Breast epithelium (tissue), 4 donors: ENCODE measurements at regions not wholly inside any gene's neighbourhood (a gene's known extent, or its start where the extent isn't known, plus 50 kb on each side); places are given as distances from the start of the nearest gene placed in this dataset.

Source experiments
- DNase-seq, 2 donors: peaks; one replicate each; pipeline ENCODE4 v3.0.0-alpha.2; 2019; ENCODE audit warnings: low spot score in 2 of 2
- H3K27ac ChIP-seq, 2 donors: fragments of 200-600 bp; sonication (generic) in 1 of 2; one replicate each; pipeline ENCODE4 v1.5.1; 2016 to 2019; ENCODE audit warnings: mild to moderate bottlenecking in 1 of 2
- H3K27me3 ChIP-seq, 2 donors: fragments of 200-600 bp; sonication (generic) in 1 of 2; one replicate each; pipeline versions ENCODE4 v1.5.1 to v1.6.0; 2017 to 2019; ENCODE audit warnings: control low read depth in 1 of 2, mild to moderate bottlenecking in 1 of 2
- H3K36me3 ChIP-seq: fragments of 200-600 bp; one replicate; pipeline ENCODE4 v1.5.1; 2019
- H3K4me1 ChIP-seq, 2 donors: fragments of 200-600 bp; sonication (generic); one replicate each; pipeline ENCODE4 v1.5.1; 2016 to 2019; ENCODE audit warnings: control low read depth in 1 of 2
- H3K4me3 ChIP-seq, 3 donors: fragments of 200-600 bp; sonication (generic); 1 replicate in 2 of 3; 2 replicates in 1 of 3; pipeline ENCODE4 v1.5.1; 2016 to 2019; ENCODE audit warnings: mild to moderate bottlenecking in 3 of 3, moderate library complexity in 2 of 3
- H3K9me3 ChIP-seq, 2 donors: fragments of 200-600 bp; sonication (generic) in 1 of 2; one replicate each; pipeline ENCODE4 v1.5.1; 2016 to 2019; ENCODE audit warnings: control low read depth in 1 of 2
- CTCF ChIP-seq, 3 donors: fragments of 450-650 bp; IDR thresholded peaks; one replicate each; pipeline ENCODE4 v1.5.1; 2016 to 2017; ENCODE audit warnings: antibody characterized with exemption in 3 of 3, mild to moderate bottlenecking in 3 of 3, moderate library complexity in 3 of 3
- POLR2A ChIP-seq: fragments of 450-650 bp; IDR thresholded peaks from one replicate; pipeline ENCODE4 v1.6.1; 2016; ENCODE audit warnings: antibody characterized with exemption, mild to moderate bottlenecking, moderate library complexity
- POLR2AphosphoS5 ChIP-seq, 3 donors: sonication (generic); formaldehyde crosslinking; IDR thresholded peaks; one replicate each; pipeline ENCODE4 v1.6.1; 2017; ENCODE audit warnings: antibody characterized with exemption in 3 of 3
- intact Hi-C: fragments of 100-400 bp; cut with DNase I; formaldehyde crosslinking; loops from one replicate; pipeline ENCODE4 v1.15.1; 2023; ENCODE audit warnings: low total_unique reads

DNA sequence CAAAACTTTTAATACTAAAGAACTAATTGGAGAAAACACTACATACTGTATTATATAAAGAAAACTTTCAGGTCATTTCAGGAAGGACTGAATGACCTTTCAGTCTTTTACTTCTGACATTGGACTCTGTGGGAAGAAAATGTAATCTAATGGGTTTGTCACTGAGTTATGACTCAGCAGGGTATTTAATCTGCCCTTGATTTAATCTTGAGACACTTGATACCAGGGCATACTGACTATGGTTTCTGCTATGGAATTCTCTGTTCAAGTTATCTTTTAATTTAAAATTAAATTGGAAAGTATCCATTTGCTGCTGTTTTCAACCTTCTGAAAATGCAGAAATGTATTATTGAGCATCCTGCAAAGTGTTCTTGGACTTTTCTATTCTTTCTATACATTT, 354.2 kb upstream of the GALNT5 start:
- Histone ChIP-seq H3K36me3 (no peaks in the 10 kb centered on the region), H3K27ac (no peak overlapping the region), H3K4me3 (no peak overlapping the region), H3K4me1 (no peaks in the 10 kb centered on the region), H3K27me3 (no peaks in the 10 kb centered on the region), H3K9me3 (no peaks in the 10 kb centered on the region)
- intact Hi-C loops: no loop called here
- no peak for TF ChIP-seq POLR2AphosphoS5 (IDR thresholded peaks at IDR 0.05)
- no peak for TF ChIP-seq POLR2A
- no peak for TF ChIP-seq CTCF (IDR thresholded peaks at IDR 0.05)
- DNase-seq: no peak

- TF ChIP-seq CTCF (IDR thresholded peaks at IDR 0.05): no peak
- no peak for TF ChIP-seq POLR2AphosphoS5 (IDR thresholded peaks at IDR 0.05)
- no peak for TF ChIP-seq POLR2A
- no peak for DNase-seq
- Histone ChIP-seq H3K36me3 (no peaks in the 10 kb centered on the region), H3K27ac (no peak overlapping the region), H3K4me3 (no peak overlapping the region), H3K9me3 (no peaks in the 10 kb centered on the region), H3K4me1 (no peaks in the 10 kb centered on the region), H3K27me3 (no peaks in the 10 kb centered on the region)
- intact Hi-C loops: no loop called here
Observed at GRCh38 chr2:156907806-156908205, 349.7 kb upstream of the GALNT5 start.

- Histone ChIP-seq H3K4me1 (no peaks in the 10 kb centered on the region), H3K27me3 (no peaks in the 10 kb centered on the region), H3K36me3 (no peaks in the 10 kb centered on the region), H3K4me3 (no peak overlapping the region), H3K27ac (no peak overlapping the region), H3K9me3 (no peaks in the 10 kb centered on the region)
- no peak for DNase-seq
- intact Hi-C loops: no loop called here
- TF ChIP-seq POLR2A (no peak), POLR2AphosphoS5 (IDR thresholded peaks at IDR 0.05) (no peak), CTCF (IDR thresholded peaks at IDR 0.05) (no peak)
Observed at GRCh38 chr2:156908825-156909224, 348.7 kb upstream of the GALNT5 start.

DNA sequence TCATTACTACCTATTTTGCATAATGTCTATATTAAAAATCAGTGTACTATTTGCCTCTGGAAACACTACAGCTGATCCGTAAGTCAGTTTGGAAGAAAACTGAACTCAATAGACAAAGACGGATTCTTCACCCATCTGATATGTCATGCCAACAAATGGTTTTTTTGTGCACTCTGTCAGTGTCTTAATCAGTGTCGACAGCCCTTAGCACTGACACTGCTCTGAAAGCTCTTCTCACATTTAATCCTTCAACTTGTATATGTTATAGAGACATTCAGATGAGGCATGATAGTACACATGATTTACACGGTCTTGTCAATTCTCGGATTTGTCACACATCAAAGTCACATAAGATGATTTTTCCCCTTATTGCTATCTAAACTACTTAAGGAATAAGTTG, 347.5 kb upstream of the GALNT5 start:
- TF ChIP-seq CTCF (IDR thresholded peaks at IDR 0.05) (no peak), POLR2AphosphoS5 (IDR thresholded peaks at IDR 0.05) (no peak), POLR2A (no peak)
- Histone ChIP-seq H3K27me3 (no peaks in the 10 kb centered on the region), H3K4me1 (no peaks in the 10 kb centered on the region), H3K9me3 (no peaks in the 10 kb centered on the region), H3K4me3 (no peak overlapping the region), H3K27ac (no peak overlapping the region), H3K36me3 (no peaks in the 10 kb centered on the region)
- intact Hi-C loops: no loop called here
- DNase-seq: no peak

DNA sequence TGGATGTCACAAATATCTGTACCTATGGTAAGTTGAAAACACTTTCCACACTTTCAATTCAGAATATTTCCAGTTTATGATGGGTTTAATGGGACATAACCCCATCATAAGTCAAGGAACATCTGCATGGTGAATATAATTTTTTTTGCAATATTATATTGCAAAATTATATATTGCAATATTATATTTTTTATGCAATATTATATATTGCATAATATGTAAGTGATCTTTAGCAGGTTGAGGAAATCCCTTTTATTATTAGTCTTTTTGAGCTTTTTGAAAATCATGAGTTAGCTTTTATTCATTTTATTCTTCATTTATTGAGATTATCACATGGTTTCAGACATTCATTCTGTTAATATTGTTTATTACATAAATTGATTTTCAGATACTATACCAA, 342.2 kb upstream of the GALNT5 start:
- intact Hi-C loops: no loop called here
- Histone ChIP-seq H3K27me3 (no peaks in the 10 kb centered on the region), H3K27ac (no peak overlapping the region), H3K4me1 (no peaks in the 10 kb centered on the region), H3K36me3 (no peaks in the 10 kb centered on the region), H3K9me3 (no peaks in the 10 kb centered on the region), H3K4me3 (no peak overlapping the region)
- DNase-seq: no peak
- TF ChIP-seq POLR2AphosphoS5 (IDR thresholded peaks at IDR 0.05): no peak
- no peak for TF ChIP-seq CTCF (IDR thresholded peaks at IDR 0.05)
- no peak for TF ChIP-seq POLR2A
